Dermis microvascular lymphatic vessel endothelial cell (primary cell): ENCODE measurements at regions not wholly inside any gene's neighbourhood (a gene's known extent, or its start where the extent isn't known, plus 50 kb on each side); places are given as distances from the start of the nearest gene placed in this dataset.
A peak's percentile ranks its signal among the peaks of the same experiment; 100 is the strongest.

Experiments
- DNase-seq, 2 donors: peaks; one replicate each; pipeline versions ENCODE4 v3.0.0 to v3.0.0-alpha.2; 2010; ENCODE audit warnings: low read depth in 2 of 2

- no peak for DNase-seq
Observed at GRCh38 chr6:149149653-149150052, 167.9 kb upstream of the TAB2 start.

DNA sequence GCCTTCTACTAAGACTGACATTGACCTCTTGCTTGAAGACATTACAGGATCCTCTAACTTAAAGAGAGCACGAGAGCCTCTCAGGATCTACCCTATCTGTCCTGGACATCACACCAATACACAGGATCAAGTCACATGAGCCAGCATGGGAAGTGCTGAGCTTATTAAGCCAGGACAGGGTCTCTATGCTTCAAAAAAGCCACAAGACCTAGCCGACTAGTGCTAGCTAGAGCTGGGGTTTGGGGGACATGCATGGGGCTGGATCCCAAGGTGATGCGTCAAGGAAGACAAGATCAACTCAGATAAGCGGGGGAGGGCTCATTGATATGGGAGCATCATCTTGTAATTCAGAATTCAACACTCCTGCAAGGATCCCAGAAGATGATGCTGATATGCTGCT, 167.2 kb upstream of the TAB2 start:
- DNase-seq: no peak

DNA sequence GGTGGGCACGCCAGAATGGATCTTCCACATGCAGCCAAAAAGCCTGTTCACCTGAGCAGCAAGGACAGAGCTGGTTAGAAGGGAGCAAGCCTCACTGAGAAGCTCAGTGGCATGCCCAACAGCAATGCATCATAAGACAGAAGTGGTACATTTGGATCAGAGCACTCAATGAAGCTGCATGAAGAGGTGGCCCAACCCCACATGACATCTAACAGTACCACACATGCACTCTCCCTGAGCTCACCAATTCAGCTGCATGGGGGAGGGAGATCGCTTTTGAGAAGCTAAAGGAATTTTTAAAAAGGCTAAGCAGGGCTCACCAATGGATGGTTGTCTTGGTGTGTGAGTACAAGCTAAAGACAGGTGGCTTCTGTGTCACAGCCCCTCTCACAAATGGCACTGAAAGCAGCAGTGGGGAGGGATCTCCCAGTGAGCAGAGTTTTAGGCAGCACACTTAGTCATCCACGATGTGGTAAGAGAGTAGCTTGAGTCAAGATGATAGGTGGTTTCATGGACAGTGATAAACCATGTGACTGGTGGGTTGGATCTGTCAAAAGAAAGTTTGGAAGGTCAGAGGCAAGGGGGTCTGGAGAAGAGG, 166.6 kb upstream of the TAB2 start:
- no peak for DNase-seq

GRCh38 chr6:149152521-149152920, 165.0 kb upstream of the TAB2 start:
- no peak for DNase-seq

GRCh38 chr6:149153100-149153499, 164.4 kb upstream of the TAB2 start:
- DNase-seq: no peak

GRCh38 chr6:149153693-149154092, 163.8 kb upstream of the TAB2 start:
- DNase-seq: no peak

DNA sequence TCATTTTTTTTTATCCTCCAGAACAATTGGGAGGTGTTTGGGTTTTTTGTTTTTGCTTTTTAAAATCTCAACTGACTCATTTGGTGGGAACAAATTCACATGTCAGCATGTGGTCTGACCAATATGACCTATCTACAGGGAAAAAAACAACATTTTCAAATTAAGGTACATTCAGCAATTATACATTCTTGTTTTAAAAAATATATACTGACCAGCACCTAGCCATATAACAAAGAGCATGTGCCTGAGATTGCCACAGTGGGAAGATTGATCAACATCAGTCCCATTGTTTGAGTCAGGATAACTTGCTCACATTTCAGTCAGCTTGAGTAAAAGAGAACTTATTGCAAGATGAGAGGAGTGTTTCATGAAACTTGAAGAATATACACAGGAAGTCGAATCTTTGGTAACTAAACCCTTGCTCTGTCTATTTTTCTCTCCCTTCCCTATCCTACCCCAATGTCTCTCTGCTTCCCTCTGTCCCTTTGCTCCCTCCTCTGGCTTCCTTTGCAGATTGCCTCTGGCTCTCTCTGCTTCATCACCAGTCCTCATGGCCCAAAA, 163.2 kb upstream of the TAB2 start:
- no peak for DNase-seq

DNA sequence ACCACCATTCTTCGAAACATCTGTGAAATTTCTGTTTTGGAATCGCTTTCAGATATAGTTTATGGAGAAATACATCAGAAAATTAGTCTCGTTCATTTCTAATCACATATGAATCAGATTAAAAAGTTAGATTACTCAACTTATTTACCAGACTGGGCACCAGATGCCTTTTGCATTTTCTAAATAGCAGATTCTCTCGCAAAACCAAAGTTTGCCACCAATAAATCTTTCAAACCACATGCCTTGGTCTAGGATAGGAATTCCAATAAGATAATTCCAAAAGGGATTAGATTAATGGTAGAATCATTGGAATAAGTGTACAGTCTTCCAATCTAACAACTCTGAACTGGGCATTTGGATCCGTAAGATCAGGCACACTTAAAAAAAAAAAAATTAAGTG, 160.4 kb upstream of the TAB2 start:
- no peak for DNase-seq

- DNase-seq: no peak
Observed at GRCh38 chr6:149158076-149158475, 159.4 kb upstream of the TAB2 start.

- no peak for DNase-seq
Observed at GRCh38 chr6:149160943-149161342, 156.6 kb upstream of the TAB2 start.

- no peak for DNase-seq
Observed at GRCh38 chr6:149162924-149163323, 154.6 kb upstream of the TAB2 start.

DNA sequence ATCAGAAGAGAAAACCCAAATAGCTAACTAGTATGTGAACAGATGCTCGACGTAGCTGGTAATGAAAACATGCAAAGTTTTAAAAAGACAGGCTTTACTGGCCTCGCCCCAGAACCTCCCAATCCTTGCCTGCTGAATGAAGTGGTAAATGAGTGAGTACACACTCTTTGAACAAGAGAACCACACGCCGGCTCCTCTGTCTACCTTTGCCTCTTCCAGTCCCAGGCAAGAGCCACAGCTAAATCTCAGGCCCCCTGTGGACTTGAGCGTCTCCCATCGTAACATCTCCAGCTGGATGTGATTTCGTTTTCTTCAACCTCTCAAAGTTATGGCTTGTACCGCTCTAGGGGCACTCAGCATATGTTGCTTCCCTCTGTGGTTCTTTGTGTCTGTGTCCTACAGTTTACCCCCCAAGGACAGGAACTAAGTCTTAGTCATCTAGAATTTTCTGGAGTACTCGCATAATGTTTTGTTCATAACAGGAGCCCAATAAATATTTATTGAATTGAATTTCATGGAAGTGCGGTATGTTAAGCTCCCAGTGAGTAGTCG, 153.2 kb upstream of the TAB2 start:
- DNase-seq: no peak

GRCh38 chr6:149166336-149166735, 151.2 kb upstream of the TAB2 start:
- DNase-seq: peak in 1 of 2 donors; percentile 34

- peak in 1 of 2 donors; percentile 27 for DNase-seq
Observed at GRCh38 chr6:149166747-149167146, 150.8 kb upstream of the TAB2 start.

GRCh38 chr6:149168968-149169367, 148.5 kb upstream of the TAB2 start:
- DNase-seq: no peak

GRCh38 chr6:149169761-149170511, 147.6 kb upstream of the TAB2 start:
- no peak for DNase-seq

DNA sequence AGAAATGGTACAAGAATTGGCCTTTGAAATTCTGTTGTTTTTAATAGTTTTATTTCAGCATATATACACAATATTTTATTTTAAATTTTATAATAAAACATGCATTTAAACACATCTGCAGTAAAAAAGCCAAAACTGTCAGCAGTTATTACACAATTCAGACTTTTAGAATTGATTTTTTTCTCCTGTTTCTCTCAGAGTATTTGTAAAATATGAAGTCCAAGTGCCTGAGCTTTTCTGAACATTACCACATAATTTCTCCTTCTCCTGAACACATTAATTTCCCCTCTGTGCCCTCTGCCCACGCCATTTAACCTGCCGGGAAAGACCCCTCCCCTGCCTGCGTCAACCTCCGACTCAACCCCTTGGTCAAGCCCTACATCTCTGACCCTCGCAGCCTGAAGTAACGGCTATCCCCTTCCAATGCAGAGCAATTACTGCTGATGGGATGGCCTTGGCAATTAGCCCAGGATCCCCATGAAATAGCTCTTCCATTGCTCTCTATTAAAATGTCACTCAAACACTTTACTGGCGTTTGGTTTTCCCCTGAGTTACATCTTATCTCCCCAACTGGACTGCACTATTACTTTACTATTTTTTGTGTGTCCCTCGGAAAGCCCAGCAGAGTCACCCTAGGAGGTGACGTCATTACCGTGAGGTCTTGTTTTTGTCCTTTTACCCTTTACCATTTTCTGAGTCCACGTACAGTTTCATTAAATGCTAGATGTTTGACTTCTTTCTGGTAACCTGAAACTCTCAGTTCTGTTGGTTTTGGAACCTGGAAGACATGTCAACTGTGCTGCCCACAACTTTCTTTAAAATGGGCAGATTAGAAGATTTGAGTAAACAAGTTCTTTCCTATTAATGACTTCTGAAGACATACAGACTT, 146.7 kb upstream of the TAB2 start:
- no peak for DNase-seq

GRCh38 chr6:149173222-149173621, 144.3 kb upstream of the TAB2 start:
- no peak for DNase-seq

DNA sequence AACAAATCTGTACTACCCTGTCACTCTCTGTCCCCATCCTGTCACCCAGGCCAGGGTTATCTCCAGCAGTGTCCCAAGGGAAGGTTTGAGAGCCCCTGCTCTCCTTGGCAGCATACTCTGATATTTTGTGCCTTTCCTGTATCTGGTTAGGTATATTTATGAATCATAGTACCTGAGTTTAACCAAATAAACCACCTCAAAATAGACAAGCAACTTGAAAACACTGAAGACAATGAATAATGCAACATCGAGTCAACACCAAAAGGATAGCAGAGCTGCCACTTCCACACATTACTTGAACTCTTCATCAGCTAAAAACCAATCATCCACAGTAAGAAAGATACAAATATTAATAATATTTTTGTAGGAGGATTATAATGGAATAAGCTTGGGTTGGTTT, 142.6 kb upstream of the TAB2 start:
- no peak for DNase-seq

DNA sequence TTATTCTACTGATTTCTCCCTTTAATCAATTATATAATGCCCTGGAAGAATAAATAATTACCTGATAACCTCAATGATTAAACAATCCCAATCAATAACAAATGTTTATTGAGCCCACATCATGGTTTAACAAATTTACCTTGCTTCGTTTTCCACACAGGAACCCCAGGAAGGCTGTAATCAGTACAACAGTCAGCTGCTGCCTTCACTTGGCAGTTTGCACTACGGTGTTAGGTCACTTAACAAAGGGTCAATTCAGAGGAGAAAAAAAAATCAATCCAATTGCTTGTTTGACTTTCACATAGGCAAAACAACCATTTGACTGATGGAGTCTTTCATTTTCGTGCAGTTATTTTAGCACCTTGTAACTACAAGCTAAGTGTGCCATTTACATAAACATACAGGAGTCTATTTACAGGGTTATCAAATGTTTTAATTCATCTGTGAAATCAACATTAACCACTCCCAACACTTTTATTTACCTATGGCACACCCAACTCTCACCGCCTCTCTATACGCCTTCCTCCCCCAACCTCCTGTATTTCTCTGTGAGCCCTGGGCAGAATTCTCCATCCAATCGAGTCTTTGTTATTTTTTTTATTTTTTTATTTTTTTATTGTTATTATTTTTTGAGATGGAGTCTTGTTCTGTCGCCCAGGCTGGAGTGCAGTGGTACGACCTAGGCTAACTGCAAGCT, 140.4 kb upstream of the TAB2 start:
- DNase-seq: no peak

- no peak for DNase-seq
Observed at GRCh38 chr6:149179431-149179830, 138.1 kb upstream of the TAB2 start.
